HUDEP-2 (cell line): ENCODE measurements at regions not wholly inside any gene's neighbourhood (a gene's known extent, or its start where the extent isn't known, plus 50 kb on each side); places are given as distances from the start of the nearest gene placed in this dataset.
"Not testable (repeated sequence)": the region's sequence is repeated elsewhere in the genome, so short reads cannot be mapped to it uniquely, and the experiment has no call there.

ENCODE experiments used
- DNase-seq, 76 experiments: peaks; one replicate each; lab custom pipeline; 2025; ENCODE audit not compliant: unreplicated experiment in 76 of 76; lab: John Stamatoyannopoulos, UW

DNA sequence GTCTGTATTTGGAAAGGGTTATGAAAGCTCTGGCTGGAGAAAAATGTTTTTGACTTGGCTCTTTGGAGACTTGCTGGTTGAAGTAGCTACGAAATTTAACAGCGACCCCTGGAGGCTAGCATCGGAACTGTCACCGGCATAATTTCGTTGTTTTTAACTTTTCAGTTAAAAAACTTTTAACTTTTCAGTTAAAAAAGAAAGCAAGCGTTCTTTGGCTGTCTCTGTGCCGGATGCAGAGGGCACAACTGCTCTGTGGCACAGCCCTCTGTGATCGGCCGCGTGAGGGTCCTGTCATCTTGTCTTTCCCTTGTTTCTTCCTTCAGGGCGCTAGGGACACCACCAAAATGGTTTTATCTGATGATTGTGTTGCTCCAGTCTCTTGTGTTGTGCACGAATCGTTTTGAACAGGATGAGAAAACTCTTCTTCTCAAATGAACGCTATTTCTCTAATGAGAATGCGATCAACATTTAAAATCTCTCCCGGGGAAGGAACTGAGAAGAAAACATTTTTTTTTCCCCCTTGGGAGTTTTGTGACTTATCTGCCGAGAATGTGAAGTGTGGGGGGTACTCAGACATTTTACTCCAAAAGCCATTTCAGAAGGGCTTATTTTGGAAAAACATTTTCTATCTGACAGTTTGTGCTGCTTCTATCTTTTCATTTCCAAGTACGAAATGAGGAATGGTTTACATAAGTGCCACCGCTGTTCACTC lies 57.1 kb downstream of the ADCYAP1 start:
- peak in 17 of 76 experiments; percentile 1 to 43 (median 5) for DNase-seq

- DNase-seq = no peak
Observed at GRCh38 chr18:963276-963675, 58.6 kb downstream of the ADCYAP1 start.

- DNase-seq = peak in 1 of 76 experiments; percentile 0
Observed at GRCh38 chr18:965921-966758, 61.5 kb downstream of the ADCYAP1 start.

DNA sequence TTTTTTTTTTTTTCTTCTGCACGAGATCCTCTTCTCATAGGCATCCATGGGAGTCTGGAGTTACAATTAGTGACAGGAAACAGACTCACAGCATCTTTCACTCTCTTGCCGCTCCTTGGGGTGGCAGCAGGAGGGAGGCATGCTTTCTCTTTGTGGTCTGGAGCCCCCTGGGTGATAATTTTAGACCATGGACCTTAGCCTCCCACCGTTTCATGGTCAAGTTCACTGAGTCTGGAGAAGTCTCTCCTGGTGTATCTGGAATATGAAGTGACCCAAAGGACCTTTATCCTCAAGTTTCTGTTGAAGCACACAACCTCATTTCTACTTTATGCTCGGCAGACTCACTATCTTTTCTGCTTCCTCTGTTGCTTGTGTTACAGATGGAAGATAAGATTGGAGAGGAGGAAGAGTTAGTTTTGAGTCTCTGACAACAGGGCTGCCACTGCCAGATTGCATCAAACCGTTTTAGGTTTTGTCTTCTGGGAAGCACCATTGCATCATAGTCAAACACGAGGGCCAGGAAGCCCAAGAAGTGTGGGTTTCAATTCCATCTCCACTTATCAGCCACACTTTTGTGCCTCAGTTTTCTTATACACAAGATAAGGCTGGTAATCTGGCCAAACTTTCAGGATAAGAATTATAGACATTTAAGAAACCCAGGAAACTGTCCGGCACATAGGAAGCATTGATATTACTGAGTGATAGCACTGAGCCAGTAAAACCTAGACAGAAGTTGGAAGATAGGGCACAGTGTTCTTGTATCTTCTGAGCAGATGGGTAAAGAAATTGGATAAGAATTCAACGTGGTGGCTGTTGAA lies 62.3 kb downstream of the ADCYAP1 start:
- peak in 2 of 76 experiments; percentile 2 for DNase-seq

- not testable (repeated sequence) for DNase-seq
Observed at GRCh38 chr18:968910-969309, 64.2 kb downstream of the ADCYAP1 start.

DNA sequence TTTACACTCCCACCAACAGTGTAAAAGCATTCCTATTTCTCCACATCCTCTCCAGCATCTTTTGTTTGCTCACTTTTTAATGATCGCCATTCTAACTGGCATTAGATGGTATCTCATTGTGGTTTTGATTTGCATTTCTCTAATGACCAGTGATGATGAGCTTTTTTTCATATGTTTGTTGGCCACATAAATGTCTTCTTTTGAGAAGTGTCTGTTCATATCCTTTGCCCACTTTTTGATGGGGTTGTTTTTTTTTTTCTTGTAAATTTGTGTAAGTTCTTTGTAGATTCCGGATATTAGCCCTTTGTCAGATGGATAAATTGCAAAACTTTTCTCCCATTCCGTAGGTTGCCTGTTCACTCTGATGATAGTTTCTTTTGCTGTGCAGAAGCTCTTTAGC lies 64.6 kb downstream of the ADCYAP1 start:
- not testable (repeated sequence) for DNase-seq

- not testable (repeated sequence) for DNase-seq
Observed at GRCh38 chr18:974606-975005, 69.9 kb downstream of the ADCYAP1 start.

DNA sequence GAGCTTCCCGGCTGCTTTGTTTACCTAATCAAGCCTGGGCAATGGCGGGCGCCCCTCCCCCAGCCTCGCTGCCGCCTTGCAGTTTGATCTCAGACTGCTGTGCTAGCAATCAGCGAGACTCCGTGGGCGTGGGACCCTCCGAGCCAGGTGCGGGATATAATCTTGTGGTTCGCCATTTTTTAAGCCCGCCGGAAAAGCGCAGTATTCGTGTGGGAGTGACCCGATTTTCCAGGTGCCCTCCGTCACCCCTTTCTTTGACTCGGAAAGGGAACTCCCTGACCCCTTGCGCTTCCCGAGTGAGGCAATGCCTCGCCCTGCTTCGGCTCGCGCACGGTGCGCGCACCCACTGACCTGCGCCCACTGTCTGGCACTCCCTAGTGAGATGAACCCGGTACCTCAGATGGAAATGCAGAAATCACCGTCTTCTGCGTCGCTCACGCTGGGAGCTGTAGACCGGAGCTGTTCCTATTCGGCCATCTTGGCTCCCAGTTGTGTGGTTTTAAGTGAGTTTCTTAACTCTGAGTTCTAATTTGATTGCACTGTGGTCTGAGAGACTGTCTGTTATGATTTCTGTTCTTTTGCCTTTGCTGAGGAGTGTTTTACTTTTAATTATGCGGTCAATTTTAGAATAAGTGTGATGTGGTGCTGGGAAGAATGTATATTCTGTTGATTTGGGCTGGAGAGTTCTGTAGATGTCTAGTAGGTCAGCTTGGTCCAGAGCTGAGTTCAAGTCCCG lies 71.9 kb downstream of the ADCYAP1 start:
- DNase-seq = not testable (repeated sequence)

DNA sequence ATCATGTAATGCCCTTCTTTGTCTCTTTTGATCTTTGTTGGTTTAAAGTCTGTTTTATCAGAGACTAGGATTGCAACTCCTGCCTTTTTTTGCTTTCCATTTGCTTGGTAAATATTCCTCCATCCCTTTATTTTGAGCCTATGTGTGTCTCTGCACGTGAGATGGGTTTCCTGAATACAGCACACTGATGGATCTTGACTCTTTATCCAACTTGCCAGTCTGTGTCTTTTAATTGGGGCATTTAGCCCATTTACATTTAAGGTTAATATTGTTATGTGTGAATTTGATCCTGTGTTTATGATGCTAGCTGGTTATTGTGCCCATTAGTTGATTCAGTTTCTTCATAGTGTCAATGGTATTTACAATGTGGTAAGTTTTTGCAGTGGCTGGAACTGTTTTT lies 72.7 kb downstream of the ADCYAP1 start:
- DNase-seq = not testable (repeated sequence)

GRCh38 chr18:977732-978131 lies 73.1 kb downstream of the ADCYAP1 start:
- not testable (repeated sequence) for DNase-seq

DNA sequence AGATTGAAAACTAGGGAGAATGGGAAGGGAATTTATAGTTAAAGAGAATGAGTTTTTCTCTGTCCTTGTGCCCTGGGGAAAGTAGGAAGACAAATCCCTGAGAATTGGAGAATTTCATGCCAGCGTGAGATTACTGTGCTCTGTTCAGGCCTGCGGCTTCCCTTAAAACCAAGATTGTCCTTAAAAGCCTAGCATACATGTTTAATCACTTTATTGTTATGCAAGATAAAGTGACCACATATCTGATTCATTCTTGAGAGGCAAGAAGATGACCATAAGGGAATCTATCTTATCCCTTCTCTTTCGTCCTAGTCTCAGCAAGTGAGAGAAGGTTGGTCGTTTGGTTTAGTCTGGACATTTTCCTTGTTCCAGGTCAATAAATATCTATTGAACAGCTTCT lies 75.9 kb downstream of the ADCYAP1 start:
- DNase-seq = no peak

GRCh38 chr18:984004-984403 lies 79.3 kb downstream of the ADCYAP1 start:
- no peak for DNase-seq

DNA sequence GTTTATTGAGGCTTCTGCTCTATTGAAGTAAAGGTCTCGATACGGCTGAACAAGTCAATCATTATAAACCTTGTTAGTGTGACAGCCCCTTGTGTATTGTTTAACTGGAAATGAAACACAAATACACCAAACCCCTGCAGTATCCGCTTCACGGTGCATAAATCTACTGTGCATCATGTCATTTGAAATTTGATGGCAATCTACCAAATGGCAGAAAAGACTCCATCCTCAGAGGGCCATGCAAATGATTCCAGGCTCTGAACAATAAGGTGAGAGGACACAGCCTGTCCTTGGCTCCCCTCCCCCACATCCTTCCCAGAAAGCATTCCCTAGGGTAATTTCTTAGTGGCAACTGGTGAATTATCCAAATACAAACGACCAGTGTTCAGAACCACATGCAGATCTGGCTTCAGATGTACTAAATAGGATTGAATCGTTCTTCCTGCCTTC lies 80.6 kb downstream of the ADCYAP1 start:
- no peak for DNase-seq

DNA sequence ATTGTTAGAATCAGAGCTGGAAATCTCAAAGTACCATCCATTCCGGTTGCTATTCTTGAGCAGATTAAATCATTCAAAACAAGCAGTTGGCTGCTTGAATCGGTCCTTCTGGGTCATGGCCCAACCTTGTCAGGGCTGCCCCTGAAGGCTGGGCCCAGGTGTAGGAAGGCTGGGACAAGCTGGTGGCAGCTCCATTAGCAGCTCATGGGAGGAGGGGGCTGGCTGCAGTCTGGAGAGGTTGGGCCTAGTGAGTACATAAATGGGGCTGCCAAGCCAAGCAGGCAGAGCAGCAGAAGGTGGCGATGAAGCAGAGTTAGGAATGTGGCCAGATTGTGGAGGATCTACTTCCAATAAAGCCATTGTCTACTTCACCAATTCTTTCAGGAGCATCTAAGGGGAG lies 81.4 kb downstream of the ADCYAP1 start:
- DNase-seq = no peak

- no peak for DNase-seq
Observed at GRCh38 chr18:986552-986951, 81.9 kb downstream of the ADCYAP1 start.

- peak in 7 of 76 experiments; percentile 0 to 29 (median 3) for DNase-seq
Observed at GRCh38 chr18:987325-988186, 82.9 kb downstream of the ADCYAP1 start.

- no peak for DNase-seq
Observed at GRCh38 chr18:989425-989824, 84.8 kb downstream of the ADCYAP1 start.

- DNase-seq = no peak
Observed at GRCh38 chr18:990197-990596, 85.5 kb downstream of the ADCYAP1 start.

DNA sequence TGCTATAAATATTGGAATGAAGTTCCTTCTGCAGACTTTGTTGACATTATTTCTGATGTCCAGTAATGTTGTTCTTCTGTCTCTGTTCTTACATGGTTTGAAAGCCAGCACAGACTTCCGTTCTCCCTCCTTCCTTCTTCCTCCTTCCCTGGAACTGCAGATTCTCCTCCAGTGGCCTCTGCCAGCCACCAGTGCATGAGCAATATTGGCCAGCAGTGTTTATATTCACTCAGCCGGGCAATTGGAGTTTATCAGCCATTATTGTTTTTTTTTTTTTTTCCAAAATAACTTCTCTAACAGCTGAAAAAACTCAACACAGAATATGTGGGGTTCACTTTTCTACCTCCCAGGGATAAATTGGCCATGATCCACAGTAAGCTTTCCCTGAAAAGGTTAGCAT lies 86.8 kb downstream of the ADCYAP1 start:
- DNase-seq = no peak
